Thyroid gland (tissue), 4 donors: ENCODE measurements at regions not wholly inside any gene's neighbourhood (a gene's known extent, or its start where the extent isn't known, plus 50 kb on each side); places are given as distances from the start of the nearest gene placed in this dataset.

ENCODE experiments used
- POLR2A ChIP-seq, 2 donors: fragments of 450-650 bp; IDR thresholded peaks; one replicate each; pipeline ENCODE4 v1.6.1; 2017; ENCODE audit warnings: antibody characterized with exemption in 2 of 2, mild to moderate bottlenecking in 2 of 2, moderate library complexity in 1 of 2
- TF ChIP-seq, protein P1 (sequence below), 6 experiments: fragments of 200-600 bp in 3 of 6; fragments of 450-650 bp in 3 of 6; sonication (generic) in 3 of 6; IDR thresholded peaks; one replicate each; pipeline ENCODE4 v1.5.1; 2016 to 2019; ENCODE audit warnings: antibody characterized with exemption in 6 of 6, mild to moderate bottlenecking in 2 of 6, inconsistent platforms in 1 of 6, moderate library complexity in 1 of 6

- TF ChIP-seq, protein P1, sequence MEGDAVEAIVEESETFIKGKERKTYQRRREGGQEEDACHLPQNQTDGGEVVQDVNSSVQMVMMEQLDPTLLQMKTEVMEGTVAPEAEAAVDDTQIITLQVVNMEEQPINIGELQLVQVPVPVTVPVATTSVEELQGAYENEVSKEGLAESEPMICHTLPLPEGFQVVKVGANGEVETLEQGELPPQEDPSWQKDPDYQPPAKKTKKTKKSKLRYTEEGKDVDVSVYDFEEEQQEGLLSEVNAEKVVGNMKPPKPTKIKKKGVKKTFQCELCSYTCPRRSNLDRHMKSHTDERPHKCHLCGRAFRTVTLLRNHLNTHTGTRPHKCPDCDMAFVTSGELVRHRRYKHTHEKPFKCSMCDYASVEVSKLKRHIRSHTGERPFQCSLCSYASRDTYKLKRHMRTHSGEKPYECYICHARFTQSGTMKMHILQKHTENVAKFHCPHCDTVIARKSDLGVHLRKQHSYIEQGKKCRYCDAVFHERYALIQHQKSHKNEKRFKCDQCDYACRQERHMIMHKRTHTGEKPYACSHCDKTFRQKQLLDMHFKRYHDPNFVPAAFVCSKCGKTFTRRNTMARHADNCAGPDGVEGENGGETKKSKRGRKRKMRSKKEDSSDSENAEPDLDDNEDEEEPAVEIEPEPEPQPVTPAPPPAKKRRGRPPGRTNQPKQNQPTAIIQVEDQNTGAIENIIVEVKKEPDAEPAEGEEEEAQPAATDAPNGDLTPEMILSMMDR (IDR thresholded peaks at IDR 0.05), result no peak
- no peak for TF ChIP-seq POLR2A (IDR thresholded peaks at IDR 0.05)
Measured at GRCh38 chr4:98728871-98729270, 70.5 kb upstream of the TSPAN5 start.
